ENCODE measurements at regions not wholly inside any gene's neighbourhood (a gene's known extent, or its start where the extent isn't known, plus 50 kb on each side); places are given as distances from the start of the nearest gene placed in this dataset.
"Not testable (repeated sequence)": the region's sequence is repeated elsewhere in the genome, so short reads cannot be mapped to it uniquely, and the experiment has no call there.

GRCh38 chr4:138445098-138445497 is 202.9 kb upstream of the SLC7A11 start:
- Mint-ChIP-seq H3K4me1 (ENCODE audit: unreplicated experiment) (peaks cover 9% of the 10 kb centered on the region), H3K27ac (no peak overlapping the region)
- no peak for TF ChIP-seq CTCF (conservative IDR thresholded peaks at IDR 0.05)

GRCh38 chr4:138444260-138444659 is 202.1 kb upstream of the SLC7A11 start:
- no peak overlapping the region for H3K27ac Mint-ChIP-seq
- peaks cover 9% of the 10 kb centered on the region for H3K4me1 Mint-ChIP-seq (ENCODE audit: unreplicated experiment)
- no peak for TF ChIP-seq CTCF (conservative IDR thresholded peaks at IDR 0.05)
- no peaks in the 10 kb centered on the region for H3K36me3 Mint-ChIP-seq
- H3K9me3 Mint-ChIP-seq = peaks cover 4% of the 10 kb centered on the region
- no peaks in the 10 kb centered on the region for H3K27me3 Mint-ChIP-seq
- H3K4me3 Mint-ChIP-seq = no peak overlapping the region
- DNase-seq (ENCODE audit: extremely low spot score, unreplicated experiment) = no peak

More at GRCh38 chr4:138445098-138445497, 202.9 kb upstream of the SLC7A11 start:
- Mint-ChIP-seq H3K27me3 (no peaks in the 10 kb centered on the region), H3K4me3 (no peak overlapping the region), H3K36me3 (no peaks in the 10 kb centered on the region), H3K9me3 (peaks cover 4% of the 10 kb centered on the region)
- DNase-seq (ENCODE audit: extremely low spot score, unreplicated experiment) = no peak

GRCh38 chr4:138439143-138439581 is 197.0 kb upstream of the SLC7A11 start:
- Mint-ChIP-seq H3K27me3 (no peaks in the 10 kb centered on the region), H3K4me1 (ENCODE audit: unreplicated experiment) (no peaks in the 10 kb centered on the region), H3K27ac (no peak overlapping the region), H3K4me3 (no peak overlapping the region), H3K9me3 (peaks cover 4% of the 10 kb centered on the region), H3K36me3 (no peaks in the 10 kb centered on the region)
- DNase-seq (ENCODE audit: extremely low spot score, unreplicated experiment) = no peak
- TF ChIP-seq CTCF (conservative IDR thresholded peaks at IDR 0.05) = no peak

- H3K4me3 Mint-ChIP-seq = no peak overlapping the region
- H3K27me3 Mint-ChIP-seq = no peaks in the 10 kb centered on the region
- peaks cover 4% of the 10 kb centered on the region for H3K9me3 Mint-ChIP-seq
- TF ChIP-seq CTCF (conservative IDR thresholded peaks at IDR 0.05) = no peak
- no peak overlapping the region for H3K27ac Mint-ChIP-seq
- H3K4me1 Mint-ChIP-seq (ENCODE audit: unreplicated experiment) = no peaks in the 10 kb centered on the region
- DNase-seq (ENCODE audit: extremely low spot score, unreplicated experiment) = no peak
- no peaks in the 10 kb centered on the region for H3K36me3 Mint-ChIP-seq
These were observed 196.5 kb upstream of the SLC7A11 start for GRCh38 chr4:138438608-138439007.

- Mint-ChIP-seq H3K27ac (no peak overlapping the region), H3K4me3 (no peak overlapping the region), H3K27me3 (no peaks in the 10 kb centered on the region), H3K36me3 (no peaks in the 10 kb centered on the region), H3K9me3 (peaks cover 11% of the 10 kb centered on the region), H3K4me1 (ENCODE audit: unreplicated experiment) (no peaks in the 10 kb centered on the region)
- no peak for TF ChIP-seq CTCF (conservative IDR thresholded peaks at IDR 0.05)
- DNase-seq (ENCODE audit: extremely low spot score, unreplicated experiment) = no peak
These were observed 195.2 kb upstream of the SLC7A11 start for GRCh38 chr4:138437263-138437851.

GRCh38 chr4:138435733-138436132 is 193.6 kb upstream of the SLC7A11 start:
- not testable (repeated sequence) for H3K4me1 Mint-ChIP-seq (ENCODE audit: unreplicated experiment); H3K27me3 Mint-ChIP-seq; H3K4me3 Mint-ChIP-seq; DNase-seq (ENCODE audit: extremely low spot score, unreplicated experiment); H3K36me3 Mint-ChIP-seq; H3K27ac Mint-ChIP-seq
- peaks cover 11% of the 10 kb centered on the region for H3K9me3 Mint-ChIP-seq

- H3K4me1 Mint-ChIP-seq (ENCODE audit: unreplicated experiment); H3K27me3 Mint-ChIP-seq; H3K27ac Mint-ChIP-seq; H3K4me3 Mint-ChIP-seq; H3K36me3 Mint-ChIP-seq; DNase-seq (ENCODE audit: extremely low spot score, unreplicated experiment): not testable (repeated sequence)
- peaks cover 11% of the 10 kb centered on the region for H3K9me3 Mint-ChIP-seq
These were observed 192.9 kb upstream of the SLC7A11 start for GRCh38 chr4:138435046-138435445.

All from type B pancreatic cell (in vitro differentiated cells).